ENCODE measurements at regions not wholly inside any gene's neighbourhood (a gene's known extent, or its start where the extent isn't known, plus 50 kb on each side); places are given as distances from the start of the nearest gene placed in this dataset.

- DNase-seq (ENCODE audit: low read depth in 1 of 2, low spot score in 1 of 2), result no peak
Observed at GRCh38 chr12:24302708-24303107, 353.2 kb upstream of the SOX5 start.

- no peak for DNase-seq (ENCODE audit: low read depth in 1 of 2, low spot score in 1 of 2)
Observed at GRCh38 chr12:24297516-24297915, 348.0 kb upstream of the SOX5 start.

DNA sequence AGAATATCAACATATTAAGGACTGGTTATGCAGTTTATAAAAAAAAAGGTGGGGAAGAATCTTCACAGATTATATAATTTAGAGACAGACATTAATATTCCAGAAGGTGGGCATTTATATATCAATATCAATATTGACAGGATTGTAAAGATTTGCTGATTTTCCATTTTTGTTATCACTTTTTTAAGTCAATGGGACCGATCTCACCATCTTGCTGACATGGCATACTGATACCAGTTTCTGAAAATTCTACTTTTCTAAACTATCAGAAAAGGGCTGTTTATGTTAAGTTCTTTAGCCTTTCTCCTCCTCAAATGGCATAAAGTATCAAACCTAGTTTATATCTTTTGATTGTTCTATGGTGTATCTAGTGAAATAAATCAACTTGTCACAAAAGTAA, 344.1 kb upstream of the SOX5 start:
- DNase-seq (ENCODE audit: low read depth in 1 of 2, low spot score in 1 of 2), result no peak

DNA sequence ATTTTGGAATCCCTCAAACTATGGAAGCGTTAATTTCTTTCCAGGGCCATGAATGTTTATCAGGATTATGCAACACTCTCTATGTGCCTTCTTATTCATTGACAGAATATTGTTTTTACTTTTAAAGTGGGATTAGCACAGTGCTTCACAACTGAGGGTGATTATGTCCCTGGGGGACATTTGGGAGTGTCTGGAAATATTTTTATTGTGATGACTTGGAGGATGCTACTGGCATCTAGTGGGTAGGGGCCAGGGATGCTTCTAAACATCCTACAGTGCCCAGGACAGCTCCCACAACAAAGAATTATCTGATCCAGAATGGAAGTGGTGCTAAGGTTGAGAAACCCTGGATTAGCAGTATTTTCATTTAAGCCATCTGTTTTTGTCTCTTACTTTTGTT, 338.5 kb upstream of the SOX5 start:
- no peak for DNase-seq (ENCODE audit: low read depth in 1 of 2, low spot score in 1 of 2)

DNA sequence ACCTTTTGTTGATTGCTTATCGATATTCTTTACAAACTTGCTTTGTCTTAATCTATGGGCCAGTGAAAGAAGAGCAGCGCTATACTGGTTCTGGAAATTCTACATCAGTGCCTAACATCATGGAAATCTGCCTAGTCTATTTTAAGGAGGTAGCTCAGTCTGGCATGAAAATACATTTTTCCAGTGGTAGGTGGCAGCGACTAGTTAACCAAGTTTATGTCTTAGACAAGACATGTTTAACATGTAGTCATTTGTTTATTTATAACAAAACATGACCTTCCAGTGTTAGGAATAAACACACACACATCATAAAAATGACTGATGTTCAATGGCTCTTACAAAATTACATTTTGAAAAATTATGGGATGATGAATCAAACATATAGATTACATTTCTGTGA, 336.0 kb upstream of the SOX5 start:
- DNase-seq (ENCODE audit: low read depth in 1 of 2, low spot score in 1 of 2), result no peak

DNA sequence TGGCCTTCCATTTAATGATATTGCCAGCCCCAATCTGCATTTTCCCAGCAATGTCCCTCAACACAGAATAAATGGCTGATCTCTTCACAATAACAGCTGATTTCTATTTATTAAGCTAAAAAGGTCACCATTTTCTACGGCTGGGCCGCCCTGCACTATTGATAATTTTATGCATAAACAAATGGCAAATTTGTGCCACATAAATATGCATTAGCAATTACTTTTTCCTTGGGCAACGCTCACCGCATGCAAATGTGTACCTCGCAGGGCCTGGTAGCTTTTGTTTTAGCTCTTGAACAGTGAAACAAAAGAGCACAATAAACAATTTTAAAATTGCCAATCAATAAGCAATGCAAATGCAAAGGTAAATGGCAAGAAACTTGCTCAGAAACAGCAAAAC, 331.9 kb upstream of the SOX5 start:
- no peak for DNase-seq (ENCODE audit: low read depth in 1 of 2, low spot score in 1 of 2)

- DNase-seq (ENCODE audit: low read depth in 1 of 2, low spot score in 1 of 2), result no peak
Observed at GRCh38 chr12:24280056-24280842, 330.8 kb upstream of the SOX5 start.

DNA sequence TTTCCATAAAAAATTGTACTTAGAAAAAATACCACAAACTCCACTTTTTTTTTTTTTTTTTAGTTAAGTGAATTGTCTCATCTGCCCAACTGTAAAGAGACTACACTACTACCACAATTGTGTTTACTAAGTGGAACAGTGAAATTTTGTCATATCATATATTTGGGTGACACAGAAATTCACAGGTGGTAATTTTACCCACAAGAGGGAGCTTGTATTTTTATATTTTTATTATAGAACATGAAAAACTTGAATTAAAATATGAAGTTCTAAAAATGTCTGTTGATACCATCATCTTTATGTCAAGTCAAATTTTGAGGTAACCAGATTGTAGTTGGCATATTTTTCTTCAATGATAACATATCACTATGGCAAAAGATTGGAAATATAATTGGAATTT, 329.4 kb upstream of the SOX5 start:
- no peak for DNase-seq (ENCODE audit: low read depth in 1 of 2, low spot score in 1 of 2)

- no peak for DNase-seq (ENCODE audit: low read depth in 1 of 2, low spot score in 1 of 2)
Observed at GRCh38 chr12:24270965-24271364, 321.5 kb upstream of the SOX5 start.

GRCh38 chr12:24270464-24270863, 321.0 kb upstream of the SOX5 start:
- no peak for DNase-seq (ENCODE audit: low read depth in 1 of 2, low spot score in 1 of 2)

- no peak for DNase-seq (ENCODE audit: low read depth in 1 of 2, low spot score in 1 of 2)
Observed at GRCh38 chr12:24268663-24269186, 319.3 kb upstream of the SOX5 start.

DNA sequence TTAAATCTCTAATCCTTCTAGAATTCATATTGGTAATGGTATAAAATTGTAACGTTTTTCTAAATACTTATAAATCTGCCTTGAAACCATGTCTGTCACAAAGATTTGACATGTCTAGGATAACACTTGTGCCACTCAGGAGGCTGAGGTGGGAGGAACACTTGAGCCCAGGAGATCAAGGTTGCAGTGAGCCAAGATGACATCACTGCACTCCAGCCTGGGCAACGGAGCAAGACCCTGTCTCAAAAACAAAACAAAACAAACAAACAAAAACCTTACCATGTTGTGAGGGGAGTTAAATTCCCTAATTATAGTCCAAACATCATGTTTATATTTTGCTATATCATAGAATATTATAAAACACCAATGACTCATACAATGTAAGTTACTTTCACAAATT, 317.5 kb upstream of the SOX5 start:
- DNase-seq (ENCODE audit: low read depth in 1 of 2, low spot score in 1 of 2), result no peak

DNA sequence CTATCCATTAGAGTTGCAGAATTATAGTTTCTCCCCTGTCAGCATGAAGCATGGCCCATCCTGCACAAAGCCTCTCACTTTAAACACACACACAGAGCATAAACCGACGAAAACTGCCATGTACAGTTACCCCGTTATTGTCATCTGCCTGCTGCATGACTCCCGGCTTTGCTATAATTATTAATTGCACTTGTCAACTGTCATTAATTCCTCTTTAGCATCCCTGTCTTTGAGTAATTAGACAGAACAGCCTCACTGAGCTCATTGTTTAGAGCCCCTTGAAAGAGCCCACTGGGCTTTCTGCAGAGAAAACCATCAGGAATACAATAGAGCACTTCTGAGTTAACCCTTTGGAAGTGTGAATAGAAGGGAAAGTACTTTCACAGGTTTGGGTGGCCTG, 307.2 kb upstream of the SOX5 start:
- no peak for DNase-seq (ENCODE audit: low read depth in 1 of 2, low spot score in 1 of 2)

DNA sequence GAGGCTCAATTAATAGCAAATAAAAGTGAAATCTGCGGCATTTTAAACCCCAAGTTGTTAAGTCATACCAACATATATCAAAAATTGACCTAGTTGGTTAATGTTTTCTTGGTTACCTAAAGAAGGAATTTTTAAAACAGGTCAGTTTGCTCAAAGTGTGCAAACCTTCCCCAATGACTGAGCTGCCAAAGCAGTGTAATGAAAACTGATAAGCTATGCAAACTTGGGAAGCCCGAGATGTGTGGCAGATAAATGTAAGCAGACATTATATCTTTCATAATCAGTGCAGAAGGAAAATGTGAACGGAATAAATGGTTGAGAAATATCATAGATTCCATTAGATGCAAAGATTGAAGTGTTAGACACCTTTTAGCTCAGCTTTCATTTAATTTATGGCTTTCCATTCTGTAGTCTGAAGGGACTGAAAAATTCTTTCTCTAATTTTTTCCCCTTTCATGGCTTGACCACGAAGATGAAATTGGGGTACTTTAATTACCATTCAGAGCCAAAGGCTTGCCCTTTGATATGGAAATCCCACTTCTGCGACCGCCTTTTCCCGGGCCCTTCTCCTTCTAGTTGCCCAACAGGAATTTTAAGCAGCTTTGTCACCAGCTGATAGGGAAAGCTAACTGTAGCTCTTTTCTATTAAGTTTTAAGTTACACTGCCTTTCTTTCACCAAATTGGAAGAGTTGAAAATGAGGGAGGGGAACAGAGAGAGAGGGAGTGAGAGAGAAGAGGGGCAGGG, 306.6 kb upstream of the SOX5 start:
- DNase-seq (ENCODE audit: low read depth in 1 of 2, low spot score in 1 of 2), result no peak

- DNase-seq (ENCODE audit: low read depth in 1 of 2, low spot score in 1 of 2), result no peak
Observed at GRCh38 chr12:24252602-24253001, 303.1 kb upstream of the SOX5 start.

DNA sequence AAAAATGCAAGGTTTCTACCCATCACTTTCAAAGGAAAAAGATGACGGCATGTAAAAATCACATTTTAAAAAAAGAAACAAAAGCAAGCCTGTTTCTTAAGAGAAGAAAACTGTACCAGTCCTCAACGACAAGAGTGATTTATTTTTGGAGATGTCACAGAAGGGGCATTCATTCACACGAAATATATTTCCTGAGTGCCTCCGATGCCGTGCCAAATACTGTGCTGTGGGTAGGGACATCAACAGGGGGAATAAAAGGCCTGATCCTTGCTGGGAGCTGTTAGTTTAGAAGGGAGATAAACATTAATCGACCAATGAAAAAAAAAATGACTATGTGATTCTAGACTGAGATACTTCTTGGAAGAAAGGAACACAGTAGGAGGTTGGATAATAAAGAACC, 297.5 kb upstream of the SOX5 start:
- no peak for DNase-seq (ENCODE audit: low read depth in 1 of 2, low spot score in 1 of 2)

DNA sequence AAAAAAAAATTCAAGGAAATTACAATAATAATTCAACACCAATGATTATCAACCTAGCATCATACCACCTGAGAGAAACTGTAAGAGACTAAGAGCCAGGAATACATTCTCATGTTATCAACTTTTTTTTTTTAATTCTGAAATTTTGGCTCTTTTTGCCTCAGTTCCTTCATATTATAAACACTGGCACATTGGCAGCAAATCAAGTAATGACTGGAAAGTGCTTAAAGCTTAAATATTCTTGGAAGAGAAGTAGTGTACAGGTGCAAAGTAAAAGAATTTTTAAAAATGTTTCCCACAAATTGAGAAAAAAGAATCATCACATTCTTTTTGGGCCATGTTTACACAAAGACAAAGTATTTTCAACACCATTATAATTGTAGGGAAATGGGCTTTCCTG, 296.9 kb upstream of the SOX5 start:
- no peak for DNase-seq (ENCODE audit: low read depth in 1 of 2, low spot score in 1 of 2)

GRCh38 chr12:24244801-24245200, 295.3 kb upstream of the SOX5 start:
- DNase-seq (ENCODE audit: low read depth in 1 of 2, low spot score in 1 of 2), result no peak

DNA sequence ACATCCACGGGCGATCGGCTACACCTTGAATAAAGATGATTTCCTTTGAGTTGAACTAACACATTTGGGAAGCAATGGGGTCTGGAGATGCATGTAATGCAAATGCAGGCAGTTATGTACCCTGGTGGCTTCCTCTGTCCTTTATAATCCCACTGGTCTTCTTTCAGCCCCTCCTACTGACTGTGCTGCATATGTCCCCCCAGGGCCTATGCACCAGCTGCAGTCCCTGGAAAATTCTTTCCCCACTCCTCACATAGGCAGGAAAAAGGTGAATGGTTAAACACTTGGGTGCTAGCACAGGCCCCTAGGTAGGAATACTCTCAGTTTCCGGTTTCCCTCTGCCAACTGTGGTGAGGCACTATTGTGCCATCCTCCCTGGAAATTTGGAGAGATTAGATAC, 294.8 kb upstream of the SOX5 start:
- no peak for DNase-seq (ENCODE audit: low read depth in 1 of 2, low spot score in 1 of 2)

- no peak for DNase-seq (ENCODE audit: low read depth in 1 of 2, low spot score in 1 of 2)
Observed at GRCh38 chr12:24240707-24241106, 291.2 kb upstream of the SOX5 start.

GRCh38 chr12:24233519-24234246, 284.2 kb upstream of the SOX5 start:
- no peak for DNase-seq (ENCODE audit: low read depth in 1 of 2, low spot score in 1 of 2)

- DNase-seq (ENCODE audit: low read depth in 1 of 2, low spot score in 1 of 2), result no peak
Observed at GRCh38 chr12:24232531-24232930, 283.1 kb upstream of the SOX5 start.

Measured in stimulated activated CD4-positive, alpha-beta T cell treated with anti-CD3 and anti-CD28 coated beads, Interleukin-15, amount 100 ng/mL, for 1 hour (primary cell).